GM12878 (cell line): ENCODE measurements at regions not wholly inside any gene's neighbourhood (a gene's known extent, or its start where the extent isn't known, plus 50 kb on each side); places are given as distances from the start of the nearest gene placed in this dataset.

Experiments
- ATAC-seq: fragments of 200-7000 bp; cut with Tn5 transposase; 3 replicates; pipeline ENCODE4 v1.9.1; 2020; ENCODE audit warnings: mild to moderate bottlenecking, moderate library complexity
- BruUV-seq: library from RNA; stranded (reverse); fragments of 400-500 nt; replicated peaks from 2 replicates; lab custom pipeline; 2021; lab: Mats Ljungman, UMichigan
- CTCF ChIA-PET: fragments of 300-600 bp; sonication (Branson Sonifier 250); formaldehyde crosslinking; extraction: SDS; loops from one replicate; lab custom pipeline; 2021; ENCODE audit warnings: inconsistent platforms; lab: Yijun Ruan, JAX
- POLR2A ChIA-PET: fragments of 350-600 bp; formaldehyde crosslinking; extraction: SDS; loops from one replicate; lab custom pipeline; 2021; ENCODE audit warnings: inconsistent platforms; lab: Charles Lee
- RAD21 ChIA-PET: fragments of 300-600 bp; sonication (Branson Sonifier 250); formaldehyde crosslinking; loops from one replicate; lab custom pipeline; 2023; ENCODE audit warnings: antibody characterized with exemption; ENCODE audit not compliant: unreplicated experiment; lab: Charles Lee
- SMC1A ChIA-PET: fragments of 300-600 bp; sonication (Branson Sonifier 250); formaldehyde crosslinking; loops from one replicate; lab custom pipeline; 2023; ENCODE audit not compliant: unreplicated experiment, uncharacterized antibody; lab: Charles Lee
- DNase-seq: peaks from one replicate; pipeline ENCODE4 v3.0.0-alpha.2; 2011; ENCODE audit warnings: low read depth, low spot score
- FAIRE-seq: peaks from 3 replicates; lab custom pipeline; 2011; peaks lifted over from hg19 to GRCh38; lab: Jason Lieb, UNC
- H2AFZ ChIP-seq: 2 replicates; pipeline ENCODE4 v1.6.0; 2011; ENCODE audit warnings: low read depth, low read length, control low read depth; ENCODE audit not compliant: control insufficient read depth
- H3K27ac ChIP-seq: 2 replicates; pipeline ENCODE4 v1.5.1; 2011; ENCODE audit warnings: control low read depth; ENCODE audit not compliant: control insufficient read depth, insufficient read depth
- H3K27me3 ChIP-seq, 2 experiments: replicated peaks in 1 of 2; 2 replicates each; pipeline versions ENCODE4 v1.6.0 to v1.6.1; 2011; ENCODE audit warnings: low read length in 1 of 2; ENCODE audit not compliant: control insufficient read depth in 2 of 2, insufficient read depth in 2 of 2
- H3K36me3 ChIP-seq, 2 experiments: 2 replicates each; pipeline ENCODE4 v1.5.1; 2011; ENCODE audit warnings: low read length in 1 of 2; ENCODE audit not compliant: control insufficient read depth in 2 of 2, insufficient read depth in 2 of 2
- H3K4me1 ChIP-seq: 2 replicates; pipeline ENCODE4 v1.6.1; 2011; ENCODE audit warnings: mild to moderate bottlenecking, low read length, moderate library complexity, mixed read lengths; ENCODE audit not compliant: control insufficient read depth, insufficient read depth
- H3K4me2 ChIP-seq: 2 replicates; pipeline ENCODE4 v1.6.0; 2011; ENCODE audit warnings: control low read depth; ENCODE audit not compliant: control insufficient read depth, insufficient read depth
- H3K4me3 ChIP-seq: fragments of 200-600 bp; sonication (generic); 2 replicates; pipeline ENCODE4 v1.5.1; 2016
- H3K79me2 ChIP-seq: 2 replicates; pipeline ENCODE4 v1.6.0; 2011; ENCODE audit warnings: low read length; ENCODE audit not compliant: control insufficient read depth, insufficient read depth
- H3K9ac ChIP-seq: 2 replicates; pipeline ENCODE4 v1.8.0; 2011; ENCODE audit warnings: low read length, control low read depth, mixed read lengths; ENCODE audit not compliant: control insufficient read depth, insufficient read depth
- H3K9me3 ChIP-seq: replicated peaks from 3 replicates; pipeline ENCODE4 v1.5.1; 2011; ENCODE audit warnings: mild to moderate bottlenecking, low read length; ENCODE audit not compliant: control insufficient read depth, insufficient read depth
- H4K20me1 ChIP-seq: 2 replicates; pipeline ENCODE4 v1.6.0; 2011; ENCODE audit not compliant: control insufficient read depth, insufficient read depth
- BACH1 ChIP-seq: fragments of 450-650 bp; IDR thresholded peaks from 2 replicates; pipeline ENCODE4 v1.6.1; 2017; ENCODE audit warnings: mild to moderate bottlenecking, borderline replicate concordance
- CHD2 ChIP-seq: IDR thresholded peaks from 2 replicates; pipeline ENCODE4 v1.6.1; 2011; ENCODE audit warnings: low read depth, low read length, improper control_type of control experiment, borderline replicate concordance
- EED ChIP-seq: sonication (generic); IDR thresholded peaks from 2 replicates; pipeline ENCODE4 v1.6.1; 2016; ENCODE audit warnings: antibody characterized with exemption, low read depth
- NR2C2 ChIP-seq: IDR thresholded peaks from 2 replicates; pipeline ENCODE4 v1.6.1; 2011; ENCODE audit warnings: borderline replicate concordance, low read depth; ENCODE audit not compliant: control insufficient read depth, insufficient read length
- NR2F1 ChIP-seq: fragments of 450-650 bp; conservative IDR thresholded peaks from 2 replicates; pipeline ENCODE4 v1.6.1; 2017; ENCODE audit warnings: mild to moderate bottlenecking
- RUNX3 ChIP-seq: IDR thresholded peaks from 2 replicates; pipeline ENCODE4 v1.6.1; 2012; ENCODE audit warnings: low read length, inconsistent platforms
- SMAD1 ChIP-seq: fragments of 450-650 bp; IDR thresholded peaks from 2 replicates; pipeline ENCODE4 v1.6.1; 2018; ENCODE audit warnings: mild to moderate bottlenecking, low read depth; ENCODE audit not compliant: partially characterized antibody
- SP1 ChIP-seq: IDR thresholded peaks from one replicate; pipeline ENCODE4 v1.6.1; 2011; ENCODE audit warnings: low read depth, low read length
- SPI1 ChIP-seq: IDR thresholded peaks from 2 replicates; pipeline ENCODE4 v1.6.1; 2011; ENCODE audit warnings: low read depth, mild to moderate bottlenecking, low read length, moderate library complexity, borderline replicate concordance; ENCODE audit not compliant: insufficient read depth
- SUPT20H ChIP-seq: IDR thresholded peaks from 2 replicates; pipeline ENCODE4 v1.6.1; 2011; ENCODE audit warnings: low read depth, mild to moderate bottlenecking, low read length, moderate library complexity, borderline replicate concordance; ENCODE audit not compliant: control insufficient read depth
- TCF12 ChIP-seq: IDR thresholded peaks from 2 replicates; pipeline ENCODE4 v1.6.1; 2011; ENCODE audit warnings: low read depth, mild to moderate bottlenecking, low read length
- TCF3 ChIP-seq: IDR thresholded peaks from 2 replicates; pipeline ENCODE4 v1.6.1; 2012; ENCODE audit warnings: low read depth, mild to moderate bottlenecking, low read length, borderline replicate concordance; ENCODE audit not compliant: insufficient read depth
- WGBS: methylation state at CpG from one replicate; pipeline ENCODE4 v1.1.6; 2016; ENCODE audit warnings: low lambda C conversion rate; ENCODE audit not compliant: insufficient replicate concordance, insufficient coverage; ENCODE audit errors: missing lambda C conversion rate; 5-methylcytosine and 5-hydroxymethylcytosine counted together
- in situ Hi-C: fragments of 300-500 bp; cut with MboI; formaldehyde crosslinking; loops from 9 replicates; pipeline ENCODE4 v1.14.3; 2018; ENCODE audit warnings: mixed read lengths
- intact Hi-C: fragments of 100-400 bp; cut with micrococcal nuclease; formaldehyde crosslinking; loops from one replicate; pipeline ENCODE4 v1.14.2; 2022; ENCODE audit not compliant: unreplicated experiment
- TF ChIP-seq, protein P1 (sequence below): fragments of 450-650 bp; IDR thresholded peaks from 2 replicates; pipeline ENCODE4 v1.6.1; 2017; ENCODE audit warnings: low read depth, mild to moderate bottlenecking, moderate library complexity
- TF ChIP-seq, protein P2 (sequence below): fragments of 450-650 bp; IDR thresholded peaks from 2 replicates; pipeline ENCODE4 v1.6.1; 2017; ENCODE audit warnings: mild to moderate bottlenecking, moderate library complexity
- TF ChIP-seq, protein P3 (sequence below): fragments of 450-650 bp; formaldehyde crosslinking; IDR thresholded peaks from 2 replicates; pipeline ENCODE4 v1.4.0; 2022; ENCODE audit warnings: mild to moderate bottlenecking, moderate library complexity

DNA sequence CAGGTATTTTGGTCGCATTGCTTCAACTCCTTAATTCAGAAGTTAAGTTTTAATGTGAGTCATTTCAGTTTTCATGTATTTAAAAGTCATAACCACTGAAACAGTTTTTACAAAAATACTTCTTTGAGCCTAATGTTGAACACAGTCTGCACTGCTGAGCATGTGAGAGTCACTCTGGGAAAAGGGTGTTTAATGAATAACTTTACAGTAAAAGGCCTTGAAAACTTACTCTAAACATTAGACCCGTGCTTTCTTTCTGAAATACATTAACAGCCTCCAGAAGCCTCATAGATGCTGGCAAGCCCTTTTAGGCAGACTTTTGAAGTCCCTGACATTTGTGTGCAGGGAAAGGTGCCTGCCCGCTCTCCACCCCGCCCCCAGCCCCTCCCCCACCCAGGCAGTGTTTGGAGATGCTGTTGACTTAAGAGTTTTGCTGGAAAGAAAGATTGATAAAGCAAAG lies 68.9 kb upstream of the NR2F2 start:
- FAIRE-seq: peak; percentile 44
- TF ChIP-seq SPI1 (no peak), NR2F1 (no peak), NR2C2 (no peak), CHD2 (peak; percentile 32; the same call in 1 of the 2 replicates), SMAD1 (no peak), EED (no peak), TCF12 (no peak), BACH1 (no peak), RUNX3 (peak; percentile 56), SP1 (no peak), SUPT20H (no peak), TCF3 (no peak)
- TF ChIP-seq, protein P1, sequence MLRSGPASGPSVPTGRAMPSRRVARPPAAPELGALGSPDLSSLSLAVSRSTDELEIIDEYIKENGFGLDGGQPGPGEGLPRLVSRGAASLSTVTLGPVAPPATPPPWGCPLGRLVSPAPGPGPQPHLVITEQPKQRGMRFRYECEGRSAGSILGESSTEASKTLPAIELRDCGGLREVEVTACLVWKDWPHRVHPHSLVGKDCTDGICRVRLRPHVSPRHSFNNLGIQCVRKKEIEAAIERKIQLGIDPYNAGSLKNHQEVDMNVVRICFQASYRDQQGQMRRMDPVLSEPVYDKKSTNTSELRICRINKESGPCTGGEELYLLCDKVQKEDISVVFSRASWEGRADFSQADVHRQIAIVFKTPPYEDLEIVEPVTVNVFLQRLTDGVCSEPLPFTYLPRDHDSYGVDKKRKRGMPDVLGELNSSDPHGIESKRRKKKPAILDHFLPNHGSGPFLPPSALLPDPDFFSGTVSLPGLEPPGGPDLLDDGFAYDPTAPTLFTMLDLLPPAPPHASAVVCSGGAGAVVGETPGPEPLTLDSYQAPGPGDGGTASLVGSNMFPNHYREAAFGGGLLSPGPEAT: peak; percentile 71; the same call in 1 of the 2 replicates
- TF ChIP-seq, protein P2, sequence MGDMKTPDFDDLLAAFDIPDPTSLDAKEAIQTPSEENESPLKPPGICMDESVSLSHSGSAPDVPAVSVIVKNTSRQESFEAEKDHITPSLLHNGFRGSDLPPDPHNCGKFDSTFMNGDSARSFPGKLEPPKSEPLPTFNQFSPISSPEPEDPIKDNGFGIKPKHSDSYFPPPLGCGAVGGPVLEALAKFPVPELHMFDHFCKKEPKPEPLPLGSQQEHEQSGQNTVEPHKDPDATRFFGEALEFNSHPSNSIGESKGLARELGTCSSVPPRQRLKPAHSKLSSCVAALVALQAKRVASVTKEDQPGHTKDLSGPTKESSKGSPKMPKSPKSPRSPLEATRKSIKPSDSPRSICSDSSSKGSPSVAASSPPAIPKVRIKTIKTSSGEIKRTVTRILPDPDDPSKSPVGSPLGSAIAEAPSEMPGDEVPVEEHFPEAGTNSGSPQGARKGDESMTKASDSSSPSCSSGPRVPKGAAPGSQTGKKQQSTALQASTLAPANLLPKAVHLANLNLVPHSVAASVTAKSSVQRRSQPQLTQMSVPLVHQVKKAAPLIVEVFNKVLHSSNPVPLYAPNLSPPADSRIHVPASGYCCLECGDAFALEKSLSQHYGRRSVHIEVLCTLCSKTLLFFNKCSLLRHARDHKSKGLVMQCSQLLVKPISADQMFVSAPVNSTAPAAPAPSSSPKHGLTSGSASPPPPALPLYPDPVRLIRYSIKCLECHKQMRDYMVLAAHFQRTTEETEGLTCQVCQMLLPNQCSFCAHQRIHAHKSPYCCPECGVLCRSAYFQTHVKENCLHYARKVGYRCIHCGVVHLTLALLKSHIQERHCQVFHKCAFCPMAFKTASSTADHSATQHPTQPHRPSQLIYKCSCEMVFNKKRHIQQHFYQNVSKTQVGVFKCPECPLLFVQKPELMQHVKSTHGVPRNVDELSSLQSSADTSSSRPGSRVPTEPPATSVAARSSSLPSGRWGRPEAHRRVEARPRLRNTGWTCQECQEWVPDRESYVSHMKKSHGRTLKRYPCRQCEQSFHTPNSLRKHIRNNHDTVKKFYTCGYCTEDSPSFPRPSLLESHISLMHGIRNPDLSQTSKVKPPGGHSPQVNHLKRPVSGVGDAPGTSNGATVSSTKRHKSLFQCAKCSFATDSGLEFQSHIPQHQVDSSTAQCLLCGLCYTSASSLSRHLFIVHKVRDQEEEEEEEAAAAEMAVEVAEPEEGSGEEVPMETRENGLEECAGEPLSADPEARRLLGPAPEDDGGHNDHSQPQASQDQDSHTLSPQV: no peak
- TF ChIP-seq, protein P3, sequence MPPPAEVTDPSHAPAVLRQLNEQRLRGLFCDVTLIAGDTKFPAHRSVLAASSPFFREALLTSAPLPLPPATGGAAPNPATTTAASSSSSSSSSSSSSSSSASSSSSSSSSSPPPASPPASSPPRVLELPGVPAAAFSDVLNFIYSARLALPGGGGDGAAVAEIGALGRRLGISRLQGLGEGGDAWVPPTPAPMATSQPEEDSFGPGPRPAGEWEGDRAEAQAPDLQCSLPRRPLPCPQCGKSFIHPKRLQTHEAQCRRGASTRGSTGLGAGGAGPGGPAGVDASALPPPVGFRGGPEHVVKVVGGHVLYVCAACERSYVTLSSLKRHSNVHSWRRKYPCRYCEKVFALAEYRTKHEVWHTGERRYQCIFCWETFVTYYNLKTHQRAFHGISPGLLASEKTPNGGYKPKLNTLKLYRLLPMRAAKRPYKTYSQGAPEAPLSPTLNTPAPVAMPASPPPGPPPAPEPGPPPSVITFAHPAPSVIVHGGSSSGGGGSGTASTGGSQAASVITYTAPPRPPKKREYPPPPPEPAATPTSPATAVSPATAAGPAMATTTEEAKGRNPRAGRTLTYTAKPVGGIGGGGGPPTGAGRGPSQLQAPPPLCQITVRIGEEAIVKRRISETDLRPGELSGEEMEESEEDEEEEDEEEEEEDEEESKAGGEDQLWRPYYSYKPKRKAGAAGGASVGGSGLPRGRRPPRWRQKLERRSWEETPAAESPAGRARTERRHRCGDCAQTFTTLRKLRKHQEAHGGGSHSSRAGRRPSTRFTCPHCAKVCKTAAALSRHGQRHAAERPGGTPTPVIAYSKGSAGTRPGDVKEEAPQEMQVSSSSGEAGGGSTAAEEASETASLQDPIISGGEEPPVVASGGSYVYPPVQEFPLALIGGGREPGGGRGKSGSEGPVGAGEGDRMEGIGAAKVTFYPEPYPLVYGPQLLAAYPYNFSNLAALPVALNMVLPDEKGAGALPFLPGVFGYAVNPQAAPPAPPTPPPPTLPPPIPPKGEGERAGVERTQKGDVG (CRISPR knock-in tag): no peak

More for the DNA sequence above, 68.9 kb upstream of the NR2F2 start:
- no peaks in the 10 kb centered on the region for H3K79me2 ChIP-seq
- H3K27ac ChIP-seq: no peak overlapping the region
- SMC1A ChIA-PET: interaction anchor here (0.6 to 1.7 kb wide), 14 partner anchors 9 to 85 kb away, joined by 3 to 6 read pairs (median 3); partner anchors contain the start of gene NR2F2
- CTCF ChIA-PET: interaction anchor here (1.5 kb wide), 1 partner anchor 37 kb away, joined by 4 read pairs; no protein-coding TSS in a partner anchor
- POLR2A ChIA-PET: no interaction called here
- H3K27me3 ChIP-seq: no peaks in the 10 kb centered on the region
- no peak overlapping the region for H3K9ac ChIP-seq
- in situ Hi-C loops: no loop called here
- H3K4me3 ChIP-seq: no peak overlapping the region
- intact Hi-C loops: loop anchor here (5.0 kb wide), 1 partner anchor 66 kb away; no protein-coding TSS in a partner anchor
- no peaks in the 10 kb centered on the region for H3K4me1 ChIP-seq
- H3K4me2 ChIP-seq: no peak overlapping the region
- H3K36me3 ChIP-seq: no peaks in the 10 kb centered on the region
- 0% methylated on average over 4 of the region's 4 CpGs for WGBS
- RAD21 ChIA-PET: interaction anchor here (0.7 to 2.1 kb wide), 4 partner anchors 18 to 75 kb away, joined by 3 to 5 read pairs (median 4); no protein-coding TSS in a partner anchor
- ATAC-seq (peak; percentile 90), DNase-seq (peak; percentile 64)
- H2AFZ ChIP-seq: no peak overlapping the region
- H4K20me1 ChIP-seq: no peaks in the 10 kb centered on the region
- BruUV-seq: no TSS peak
- H3K9me3 ChIP-seq: no peaks in the 10 kb centered on the region
